Gastrocnemius medialis (tissue), 4 donors: ENCODE measurements at regions not wholly inside any gene's neighbourhood (a gene's known extent, or its start where the extent isn't known, plus 50 kb on each side); places are given as distances from the start of the nearest gene placed in this dataset.

Source experiments
- ATAC-seq, 2 donors: fragments of 150-250 bp; one replicate each; pipeline ENCODE4 v1.9.1; 2016
- DNase-seq, 2 donors: peaks; one replicate each; pipeline ENCODE4 v3.0.0-alpha.2; 2019
- H3K27ac ChIP-seq, 4 donors: fragments of 200-600 bp; sonication (generic); 1 replicate in 1 of 4; 2 replicates in 3 of 4; pipeline ENCODE4 v1.5.1; 2016 to 2018; ENCODE audit warnings: mild to moderate bottlenecking in 2 of 4, moderate library complexity in 1 of 4
- H3K27me3 ChIP-seq, 3 donors: fragments of 200-600 bp; sonication (generic) in 2 of 3; 1 replicate in 1 of 3; 2 replicates in 2 of 3; pipeline versions ENCODE4 v1.5.1 to v1.6.0; 2016 to 2019; ENCODE audit warnings: mild to moderate bottlenecking in 1 of 3, moderate library complexity in 1 of 3
- H3K36me3 ChIP-seq, 2 donors: fragments of 200-600 bp; sonication (generic) in 1 of 2; one replicate each; pipeline ENCODE4 v1.5.1; 2017 to 2018
- H3K4me1 ChIP-seq, 2 donors: fragments of 200-600 bp; sonication (generic) in 1 of 2; one replicate each; pipeline ENCODE4 v1.5.1; 2016 to 2017; ENCODE audit warnings: mild to moderate bottlenecking in 2 of 2
- H3K4me3 ChIP-seq, 4 donors: fragments of 200-600 bp; sonication (generic) in 3 of 4; 1 replicate in 1 of 4; 2 replicates in 3 of 4; pipeline ENCODE4 v1.5.1; 2016 to 2019; ENCODE audit warnings: mild to moderate bottlenecking in 2 of 4
- H3K9me3 ChIP-seq, 3 donors: fragments of 200-600 bp; sonication (generic) in 2 of 3; 1 replicate in 1 of 3; 2 replicates in 2 of 3; pipeline ENCODE4 v1.5.1; 2016 to 2019
- POLR2A ChIP-seq, 2 donors: fragments of 450-650 bp; IDR thresholded peaks; one replicate each; pipeline ENCODE4 v1.6.1; 2017; ENCODE audit warnings: antibody characterized with exemption in 2 of 2, mild to moderate bottlenecking in 2 of 2, moderate library complexity in 2 of 2
- in situ Hi-C, 4 donors: fragments of 200-750 bp; cut with MboI; loops; one replicate each; pipeline versions ENCODE4 v1.15.0 to v1.8.0; 2017; ENCODE audit warnings: low sequenced_read_pairs in 4 of 4
- intact Hi-C: fragments of 100-400 bp; cut with DNase I; formaldehyde crosslinking; loops from one replicate; pipeline ENCODE4 v1.15.1; 2023; ENCODE audit warnings: low total_unique reads
- TF ChIP-seq, protein P1 (sequence below), 5 experiments: fragments of 450-650 bp in 3 of 5; fragments of 200-600 bp in 2 of 5; sonication (generic) in 2 of 5; IDR thresholded peaks in 4 of 5; conservative IDR thresholded peaks in 1 of 5; 1 replicate in 4 of 5; 2 replicates in 1 of 5; pipeline ENCODE4 v1.5.1; 2016 to 2019; ENCODE audit warnings: antibody characterized with exemption in 5 of 5, mild to moderate bottlenecking in 3 of 5, moderate library complexity in 3 of 5

DNA sequence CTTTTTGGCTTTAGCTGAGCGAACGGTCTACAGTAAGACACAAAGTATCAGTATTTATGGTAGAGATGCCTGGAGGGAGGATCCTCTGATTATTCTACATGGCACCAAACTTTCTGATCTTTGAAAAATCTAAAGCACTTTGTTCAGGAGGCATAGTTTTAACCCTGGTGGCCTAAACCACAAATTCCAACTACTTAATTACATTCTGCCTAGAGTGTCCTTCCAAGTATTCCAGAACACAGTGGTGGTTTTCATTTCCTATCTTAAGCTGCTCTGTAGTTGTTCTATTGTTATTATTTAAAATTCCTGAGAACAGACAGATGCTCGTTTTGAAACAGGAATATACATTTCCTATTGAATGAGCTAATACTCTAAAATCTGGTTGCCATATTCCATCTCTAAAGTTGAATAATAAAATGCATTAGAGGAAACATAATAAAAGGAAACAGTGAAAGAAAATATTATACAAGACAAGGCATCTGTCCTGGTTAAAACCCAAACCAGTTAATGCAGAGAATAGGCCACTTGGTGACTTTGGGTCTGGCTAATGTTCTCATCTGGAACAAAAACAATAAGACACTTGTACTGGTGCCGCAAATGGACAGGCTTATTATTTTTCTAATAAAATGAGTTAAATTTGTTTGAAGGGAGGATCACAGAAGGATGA lies 657.4 kb downstream of the SPRY1 start:
- ATAC-seq: no peak
- no peak overlapping the region for H3K27ac ChIP-seq

DNA sequence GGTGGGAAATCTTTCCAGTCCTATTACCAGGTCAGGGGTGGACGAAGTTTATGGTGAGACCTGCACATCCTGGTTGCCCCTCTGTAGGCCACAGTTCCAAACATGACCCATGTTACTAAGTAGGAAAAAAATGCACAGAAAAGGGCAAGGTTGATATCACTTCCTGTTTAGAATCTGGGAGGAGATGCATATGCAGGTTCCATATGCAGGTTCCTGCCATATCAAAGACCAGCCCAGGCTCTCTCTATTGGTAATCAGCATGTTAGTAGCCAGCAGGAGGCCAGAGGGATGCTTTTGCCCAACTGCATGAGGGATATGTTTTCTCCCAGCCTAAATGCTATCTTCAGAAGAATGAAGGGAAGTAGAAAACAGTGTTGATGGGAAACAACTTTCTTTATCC lies 657.2 kb downstream of the ANKRD50 start:
- ATAC-seq (no peak), DNase-seq (no peak)
- intact Hi-C loops: no loop called here
- Histone ChIP-seq H3K27ac (no peak overlapping the region), H3K4me3 (no peak overlapping the region), H3K4me1 (peaks cover 0 to 7% of the 10 kb centered on the region in 2 donors), H3K27me3 (no peaks in the 10 kb centered on the region), H3K36me3 (no peaks in the 10 kb centered on the region), H3K9me3 (no peaks in the 10 kb centered on the region)
- in situ Hi-C loops: no loop called here
- TF ChIP-seq, protein P1, sequence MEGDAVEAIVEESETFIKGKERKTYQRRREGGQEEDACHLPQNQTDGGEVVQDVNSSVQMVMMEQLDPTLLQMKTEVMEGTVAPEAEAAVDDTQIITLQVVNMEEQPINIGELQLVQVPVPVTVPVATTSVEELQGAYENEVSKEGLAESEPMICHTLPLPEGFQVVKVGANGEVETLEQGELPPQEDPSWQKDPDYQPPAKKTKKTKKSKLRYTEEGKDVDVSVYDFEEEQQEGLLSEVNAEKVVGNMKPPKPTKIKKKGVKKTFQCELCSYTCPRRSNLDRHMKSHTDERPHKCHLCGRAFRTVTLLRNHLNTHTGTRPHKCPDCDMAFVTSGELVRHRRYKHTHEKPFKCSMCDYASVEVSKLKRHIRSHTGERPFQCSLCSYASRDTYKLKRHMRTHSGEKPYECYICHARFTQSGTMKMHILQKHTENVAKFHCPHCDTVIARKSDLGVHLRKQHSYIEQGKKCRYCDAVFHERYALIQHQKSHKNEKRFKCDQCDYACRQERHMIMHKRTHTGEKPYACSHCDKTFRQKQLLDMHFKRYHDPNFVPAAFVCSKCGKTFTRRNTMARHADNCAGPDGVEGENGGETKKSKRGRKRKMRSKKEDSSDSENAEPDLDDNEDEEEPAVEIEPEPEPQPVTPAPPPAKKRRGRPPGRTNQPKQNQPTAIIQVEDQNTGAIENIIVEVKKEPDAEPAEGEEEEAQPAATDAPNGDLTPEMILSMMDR (IDR thresholded peaks at IDR 0.05 in 4 of 5, conservative IDR thresholded peaks at IDR 0.05 in 1 of 5): no peak
- no peak for TF ChIP-seq POLR2A (IDR thresholded peaks at IDR 0.05)

More for the DNA sequence above, 657.4 kb downstream of the SPRY1 start:
- intact Hi-C loops (no loop called here), in situ Hi-C loops (no loop called here)
- Histone ChIP-seq H3K36me3 (no peaks in the 10 kb centered on the region), H3K9me3 (no peaks in the 10 kb centered on the region), H3K4me3 (no peak overlapping the region), H3K27me3 (no peaks in the 10 kb centered on the region), H3K4me1 (no peaks in the 10 kb centered on the region)
- DNase-seq: no peak
- TF ChIP-seq POLR2A (IDR thresholded peaks at IDR 0.05): no peak
- TF ChIP-seq, protein P1 (IDR thresholded peaks at IDR 0.05 in 4 of 5, conservative IDR thresholded peaks at IDR 0.05 in 1 of 5): no peak

DNA sequence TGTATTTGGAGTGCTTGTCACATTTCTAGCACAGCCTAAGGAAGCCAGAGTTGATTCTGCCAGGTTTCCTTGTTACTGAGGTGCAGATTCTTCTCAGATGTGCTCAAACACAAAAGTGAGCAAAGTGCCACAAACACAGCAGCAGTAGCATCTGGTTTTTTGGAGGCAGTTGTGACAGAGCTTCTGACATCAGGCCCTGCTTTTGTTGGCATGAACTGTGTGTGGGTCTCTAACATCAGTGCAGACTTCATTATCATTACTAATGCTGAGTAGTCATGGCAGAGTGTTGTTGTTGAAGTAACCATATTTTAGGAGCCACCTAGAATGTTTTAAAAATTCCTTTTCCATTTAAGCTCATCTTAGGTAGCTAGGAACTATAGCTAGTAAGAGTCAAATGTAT lies 656.6 kb downstream of the ANKRD50 start:
- H3K4me3 ChIP-seq: no peak overlapping the region
- H3K27me3 ChIP-seq: no peaks in the 10 kb centered on the region
- H3K9me3 ChIP-seq: no peaks in the 10 kb centered on the region
- H3K4me1 ChIP-seq: peaks cover 0 to 8% of the 10 kb centered on the region in 2 donors
- in situ Hi-C loops: no loop called here
- no peak for TF ChIP-seq POLR2A (IDR thresholded peaks at IDR 0.05)
- TF ChIP-seq, protein P1 (IDR thresholded peaks at IDR 0.05 in 4 of 5, conservative IDR thresholded peaks at IDR 0.05 in 1 of 5): no peak
- ATAC-seq: no peak
- H3K36me3 ChIP-seq: no peaks in the 10 kb centered on the region
- no peak overlapping the region for H3K27ac ChIP-seq
- intact Hi-C loops: no loop called here
- no peak for DNase-seq

- peak; percentile 48 to 59 for DNase-seq
- Histone ChIP-seq H3K4me1 (peaks cover 3 to 19% of the 10 kb centered on the region in 2 donors), H3K36me3 (no peaks in the 10 kb centered on the region), H3K27me3 (no peaks in the 10 kb centered on the region), H3K4me3 (peak overlapping the region in 1 of 4 donors; percentile 3), H3K9me3 (no peaks in the 10 kb centered on the region), H3K27ac (peak overlapping the region; percentile 64 to 78 (median 71))
- peak; percentile 93 for ATAC-seq
- in situ Hi-C loops (no loop called here), intact Hi-C loops (loop anchor here (1.0 to 2.0 kb wide), 2 partner anchors 30 to 32 kb away; no protein-coding TSS in a partner anchor)
- no peak for TF ChIP-seq POLR2A (IDR thresholded peaks at IDR 0.05)
- TF ChIP-seq, protein P1 (IDR thresholded peaks at IDR 0.05 in 4 of 5, conservative IDR thresholded peaks at IDR 0.05 in 1 of 5): no peak
Measured at GRCh38 chr4:124060261-124060918, 652.1 kb downstream of the ANKRD50 start.
